ENCODE measurements at regions not wholly inside any gene's neighbourhood (a gene's known extent, or its start where the extent isn't known, plus 50 kb on each side); places are given as distances from the start of the nearest gene placed in this dataset.

GRCh38 chr15:31871166-31871886 lies 159.0 kb upstream of the CHRNA7 start:
- FAIRE-seq, result no peak
- 62% methylated on average over 14 of the region's 14 CpGs for WGBS (ENCODE audit: insufficient coverage, insufficient replicate concordance, low lambda C conversion rate, missing lambda C conversion rate)
- intact Hi-C loops (cut with micrococcal nuclease; ENCODE audit: unreplicated experiment) (loop anchor here (10.0 kb wide), 1 partner anchor 93 kb away; no protein-coding TSS in a partner anchor), in situ Hi-C loops (cut with MboI) (no loop called here)
- no peaks in the 10 kb centered on the region for H3K79me2 ChIP-seq (ENCODE audit: control insufficient read depth, insufficient read depth, low read length)
- H3K27ac ChIP-seq (ENCODE audit: control insufficient read depth, insufficient read depth), result no peak overlapping the region
- no TSS peak for BruUV-seq (replicated peaks)
- ChIA-PET POLR2A (no interaction called here), SMC1A (ENCODE audit: uncharacterized antibody, unreplicated experiment) (no interaction called here), CTCF (interaction anchor here (0.7 kb wide), 1 partner anchor 20 kb away, joined by 3 read pairs; no protein-coding TSS in a partner anchor), RAD21 (ENCODE audit: unreplicated experiment) (no interaction called here)
- peak overlapping the region; percentile 76 for H3K4me3 ChIP-seq
- H3K4me2 ChIP-seq (ENCODE audit: control insufficient read depth, insufficient read depth), result peak overlapping the region; percentile 92
- no peaks in the 10 kb centered on the region for H3K9me3 ChIP-seq (replicated peaks; ENCODE audit: control insufficient read depth, insufficient read depth, low read length)
- no peaks in the 10 kb centered on the region for H3K4me1 ChIP-seq (ENCODE audit: control insufficient read depth, insufficient read depth, low read length)
- no peaks in the 10 kb centered on the region for H3K36me3 ChIP-seq (ENCODE audit: control insufficient read depth in 2 of 2, insufficient read depth in 2 of 2, low read length in 1 of 2)
- H2AFZ ChIP-seq (ENCODE audit: control insufficient read depth, low read depth, low read length), result peak overlapping the region; percentile 89
- TF ChIP-seq WRNIP1 (IDR thresholded peaks at IDR 0.05; ENCODE audit: borderline replicate concordance, low read depth, low read length), result no peak
- TF ChIP-seq BHLHE40 (IDR thresholded peaks at IDR 0.05; ENCODE audit: borderline replicate concordance in 1 of 2, low read depth in 2 of 2, low read length in 1 of 2), result no peak
- TF ChIP-seq FOXM1 (IDR thresholded peaks at IDR 0.05; ENCODE audit: low read depth, low read length), result no peak
- no peak for TF ChIP-seq MAX (IDR thresholded peaks at IDR 0.05; ENCODE audit: low read depth, low read length)
- TF ChIP-seq ASH2L (IDR thresholded peaks at IDR 0.05; ENCODE audit: borderline replicate concordance, low read depth), result no peak
- no peak for TF ChIP-seq CHD1 (IDR thresholded peaks at IDR 0.05; ENCODE audit: low read depth, low read length)
- TF ChIP-seq REST (IDR thresholded peaks at IDR 0.05; ENCODE audit: low read depth, low read length), result no peak
- no peak for TF ChIP-seq CBX5 (IDR thresholded peaks at IDR 0.05; ENCODE audit: low read depth)
- TF ChIP-seq RELA (IDR thresholded peaks at IDR 0.05; ENCODE audit: borderline replicate concordance, partially characterized antibody), result no peak
- no peak for TF ChIP-seq YY1 (IDR thresholded peaks at IDR 0.05; ENCODE audit: low read depth, low read length)
- no peak for TF ChIP-seq HDGF (IDR thresholded peaks at IDR 0.05)
- TF ChIP-seq SP1 (IDR thresholded peaks at IDR 0.05; ENCODE audit: low read depth, low read length), result no peak
- TF ChIP-seq PAX8 (IDR thresholded peaks at IDR 0.05), result no peak
- TF ChIP-seq IKZF2 (IDR thresholded peaks at IDR 0.05), result no peak
- no peak for TF ChIP-seq SUZ12 (IDR thresholded peaks at IDR 0.05; ENCODE audit: unreplicated experiment)
- TF ChIP-seq ZSCAN29 (IDR thresholded peaks at IDR 0.05), result no peak
- no peak for TF ChIP-seq NRF1 (conservative IDR thresholded peaks at IDR 0.05; ENCODE audit: low read depth, low read length)
- no peak for DNase-seq (ENCODE audit: low read depth, low spot score)
- peak; percentile 29 for ATAC-seq
- no peaks in the 10 kb centered on the region for H4K20me1 ChIP-seq (ENCODE audit: control insufficient read depth, insufficient read depth)
- peak overlapping the region; percentile 54; the same call in 1 of the 2 replicates for H3K9ac ChIP-seq (ENCODE audit: control insufficient read depth, insufficient read depth, low read length)
- H3K27me3 ChIP-seq (replicated peaks in 1 of 2; ENCODE audit: control insufficient read depth in 2 of 2, insufficient read depth in 2 of 2, low read length in 1 of 2), result peaks cover 0 to 6% of the 10 kb centered on the region in 2 experiments; a peak in 2 of 4 replicates

Measured in GM12878 (cell line).